ENCODE measurements at regions not wholly inside any gene's neighbourhood (a gene's known extent, or its start where the extent isn't known, plus 50 kb on each side); places are given as distances from the start of the nearest gene placed in this dataset.
"Not testable (repeated sequence)": the region's sequence is repeated elsewhere in the genome, so short reads cannot be mapped to it uniquely, and the experiment has no call there.

DNA sequence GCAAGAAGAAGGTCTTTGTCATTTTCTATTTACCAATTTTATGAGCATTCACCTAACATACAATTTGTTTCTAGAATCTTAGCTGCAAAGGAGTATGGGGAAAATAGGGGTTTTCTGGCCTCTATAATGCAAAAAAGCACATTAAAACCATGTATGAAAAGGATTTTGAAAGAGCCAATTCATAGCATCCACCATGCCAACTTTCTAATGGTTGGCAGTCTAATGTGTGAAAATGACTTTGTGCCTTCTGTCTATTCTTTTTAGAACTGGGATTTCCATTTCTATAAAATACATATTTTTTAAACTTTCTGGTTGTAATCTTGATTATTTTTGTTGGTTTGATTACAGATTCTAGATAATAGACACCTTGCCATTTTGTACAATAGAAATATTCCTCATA is 333.7 kb upstream of the CNTN6 start:
- TF ChIP-seq, protein P1, sequence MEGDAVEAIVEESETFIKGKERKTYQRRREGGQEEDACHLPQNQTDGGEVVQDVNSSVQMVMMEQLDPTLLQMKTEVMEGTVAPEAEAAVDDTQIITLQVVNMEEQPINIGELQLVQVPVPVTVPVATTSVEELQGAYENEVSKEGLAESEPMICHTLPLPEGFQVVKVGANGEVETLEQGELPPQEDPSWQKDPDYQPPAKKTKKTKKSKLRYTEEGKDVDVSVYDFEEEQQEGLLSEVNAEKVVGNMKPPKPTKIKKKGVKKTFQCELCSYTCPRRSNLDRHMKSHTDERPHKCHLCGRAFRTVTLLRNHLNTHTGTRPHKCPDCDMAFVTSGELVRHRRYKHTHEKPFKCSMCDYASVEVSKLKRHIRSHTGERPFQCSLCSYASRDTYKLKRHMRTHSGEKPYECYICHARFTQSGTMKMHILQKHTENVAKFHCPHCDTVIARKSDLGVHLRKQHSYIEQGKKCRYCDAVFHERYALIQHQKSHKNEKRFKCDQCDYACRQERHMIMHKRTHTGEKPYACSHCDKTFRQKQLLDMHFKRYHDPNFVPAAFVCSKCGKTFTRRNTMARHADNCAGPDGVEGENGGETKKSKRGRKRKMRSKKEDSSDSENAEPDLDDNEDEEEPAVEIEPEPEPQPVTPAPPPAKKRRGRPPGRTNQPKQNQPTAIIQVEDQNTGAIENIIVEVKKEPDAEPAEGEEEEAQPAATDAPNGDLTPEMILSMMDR (IDR thresholded peaks at IDR 0.05; ENCODE audit: control extremely low read depth, extremely low read depth, low read depth, missing control alignments), result no peak
- DNase-seq (ENCODE audit: extremely low spot score), result no peak
- ChIA-PET POLR2A (no interaction called here), CTCF (no interaction called here)

DNA sequence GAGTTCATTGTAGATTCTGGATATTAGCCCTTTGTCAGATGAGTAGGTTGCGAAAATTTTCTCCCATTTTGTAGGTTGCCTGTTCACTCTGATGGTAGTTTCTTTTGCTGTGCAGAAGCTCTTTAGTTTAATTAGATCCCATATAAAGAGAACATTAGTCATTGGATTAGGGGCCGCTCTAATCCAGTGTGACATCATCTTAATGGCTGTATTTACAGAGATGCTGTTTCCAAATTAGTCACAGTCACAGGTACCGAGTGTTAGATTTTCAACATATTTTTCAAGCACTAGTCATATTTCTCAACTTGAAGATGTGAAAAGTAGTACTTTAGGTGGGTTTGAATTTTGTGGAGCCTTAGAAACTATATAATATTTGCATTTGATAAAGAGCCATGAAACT is 319.4 kb upstream of the CNTN6 start:
- POLR2A ChIA-PET; CTCF ChIA-PET; DNase-seq (ENCODE audit: extremely low spot score): not testable (repeated sequence)

DNA sequence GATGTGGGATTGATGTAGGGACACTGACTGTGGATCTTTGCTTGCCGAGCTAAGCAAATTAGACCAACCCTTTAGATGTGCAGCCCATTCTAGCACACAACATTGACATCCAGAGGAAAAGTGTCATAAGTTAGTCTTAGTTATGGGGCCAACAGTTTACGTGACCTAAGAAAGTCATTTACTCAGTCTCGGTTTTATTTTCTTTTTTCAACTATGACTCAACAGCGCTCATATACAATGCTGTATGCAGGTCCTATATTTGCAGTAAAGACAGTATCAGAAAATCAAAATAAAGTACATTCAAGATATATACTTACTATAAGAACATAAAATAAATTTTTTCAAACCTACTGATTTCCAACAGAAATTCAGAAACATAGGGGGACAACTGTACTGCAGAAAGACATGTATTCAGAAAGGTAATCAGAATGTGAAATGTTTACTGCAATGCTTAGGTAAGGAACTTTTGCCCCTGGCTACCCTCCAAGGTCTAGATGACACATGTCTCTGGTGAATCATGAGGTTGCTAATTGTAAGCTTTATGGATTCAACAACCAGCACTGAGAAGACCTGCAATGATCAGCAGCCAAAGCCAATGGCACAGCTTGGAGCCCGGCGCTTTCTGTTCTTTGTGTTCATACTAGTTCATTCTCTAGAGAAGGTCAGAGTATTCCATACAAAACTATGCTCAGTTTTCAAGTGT is 317.5 kb upstream of the CNTN6 start:
- TF ChIP-seq, protein P1 (IDR thresholded peaks at IDR 0.05; ENCODE audit: control extremely low read depth, extremely low read depth, low read depth, missing control alignments), result no peak
- no peak for DNase-seq (ENCODE audit: extremely low spot score)
- ChIA-PET CTCF (no interaction called here), POLR2A (no interaction called here)

DNA sequence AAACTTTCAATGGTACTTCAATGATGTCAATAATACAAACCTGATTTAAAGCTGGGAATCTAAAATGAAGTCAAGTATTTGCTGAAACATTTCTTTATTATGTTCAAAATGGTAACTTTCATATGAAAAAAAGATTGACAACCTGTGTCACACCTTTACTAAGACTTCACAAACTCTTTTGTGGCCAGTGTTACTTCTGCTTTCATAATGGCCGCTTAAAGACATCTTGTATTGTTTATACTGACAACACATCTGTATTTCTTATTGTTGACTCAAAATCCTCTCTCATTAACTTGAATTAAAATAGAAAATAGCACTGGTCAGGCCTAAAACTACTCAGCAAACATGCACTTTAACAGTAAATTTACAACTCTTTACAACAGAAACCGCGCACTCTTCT is 312.3 kb upstream of the CNTN6 start:
- ChIA-PET POLR2A (no interaction called here), CTCF (no interaction called here)
- no peak for DNase-seq (ENCODE audit: extremely low spot score)
- TF ChIP-seq, protein P1 (IDR thresholded peaks at IDR 0.05; ENCODE audit: control extremely low read depth, extremely low read depth, low read depth, missing control alignments), result no peak

DNA sequence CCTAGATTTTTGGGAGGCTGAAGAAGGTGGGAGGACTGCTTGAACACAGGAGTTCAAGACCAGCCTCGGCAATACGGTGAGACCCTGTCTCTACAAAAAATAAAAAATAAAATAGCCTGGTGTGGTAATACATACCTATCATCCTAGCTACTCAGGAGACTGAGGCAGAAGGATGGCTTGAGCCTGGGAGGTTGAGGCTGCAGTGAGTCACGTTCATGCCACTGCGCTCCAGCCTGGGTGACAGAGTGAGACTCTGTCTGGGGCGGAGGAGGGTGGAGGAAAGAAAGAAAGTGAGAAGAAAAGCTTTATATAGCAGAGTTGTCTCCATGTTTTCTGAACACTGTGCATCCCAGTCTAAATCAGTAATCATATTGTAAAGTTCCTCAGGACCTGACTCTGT is 301.4 kb upstream of the CNTN6 start:
- POLR2A ChIA-PET, result no interaction called here
- TF ChIP-seq, protein P1 (IDR thresholded peaks at IDR 0.05; ENCODE audit: control extremely low read depth, extremely low read depth, low read depth, missing control alignments), result no peak
- CTCF ChIA-PET, result no interaction called here
- no peak for DNase-seq (ENCODE audit: extremely low spot score)

DNA sequence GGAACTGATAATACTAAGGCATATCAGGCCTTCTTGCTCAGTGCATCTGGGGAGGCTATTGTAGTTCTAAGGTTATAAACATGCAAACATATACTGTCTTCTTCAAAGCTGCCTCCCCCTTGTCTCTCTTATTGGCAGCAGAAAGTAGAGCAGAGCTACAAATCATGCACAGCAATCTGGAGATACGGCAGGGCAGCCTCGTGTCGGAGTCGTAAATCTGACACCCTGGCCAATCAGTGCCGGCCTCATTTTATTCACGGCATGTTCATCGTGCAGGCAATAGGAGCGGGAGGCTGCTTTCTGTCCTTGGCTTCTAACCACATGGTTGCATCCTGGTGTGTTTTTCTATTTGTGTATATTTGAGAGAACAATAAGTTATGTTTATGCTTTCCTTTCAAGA is 300.2 kb upstream of the CNTN6 start:
- TF ChIP-seq, protein P1 (IDR thresholded peaks at IDR 0.05; ENCODE audit: control extremely low read depth, extremely low read depth, low read depth, missing control alignments), result no peak
- ChIA-PET CTCF (interaction anchor here (2.1 kb wide), 1 partner anchor 9 kb away, joined by 6 read pairs; no protein-coding TSS in a partner anchor), POLR2A (no interaction called here)
- no peak for DNase-seq (ENCODE audit: extremely low spot score)

DNA sequence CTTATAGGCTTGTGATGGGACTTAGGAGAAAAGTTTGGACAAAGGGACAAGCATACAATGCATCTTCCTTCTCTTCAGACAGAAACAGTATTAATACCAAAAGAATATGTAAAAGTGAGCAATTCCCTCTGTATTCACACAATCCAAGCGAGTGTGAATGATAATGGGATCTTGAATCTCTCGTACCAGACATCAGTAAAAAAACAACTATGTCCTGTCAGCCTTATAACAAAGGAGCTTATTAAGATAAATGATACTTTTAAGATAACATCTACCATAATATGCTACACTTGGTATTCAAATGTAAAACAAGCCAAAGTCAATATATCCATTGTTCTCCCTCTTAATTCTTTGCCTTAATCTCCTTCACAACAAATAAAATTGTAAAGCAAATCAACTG is 288.6 kb upstream of the CNTN6 start:
- CTCF ChIA-PET, result interaction anchor here (0.8 kb wide), 1 partner anchor 19 kb away, joined by 4 read pairs; no protein-coding TSS in a partner anchor
- TF ChIP-seq, protein P1 (IDR thresholded peaks at IDR 0.05; ENCODE audit: control extremely low read depth, extremely low read depth, low read depth, missing control alignments), result no peak
- POLR2A ChIA-PET, result no interaction called here
- no peak for DNase-seq (ENCODE audit: extremely low spot score)

All from GM10248 (cell line).